H9 (cell line): ENCODE measurements at regions not wholly inside any gene's neighbourhood (a gene's known extent, or its start where the extent isn't known, plus 50 kb on each side); places are given as distances from the start of the nearest gene placed in this dataset.

Source experiments
- DNase-seq: peaks from one replicate; pipeline ENCODE4 v3.0.0-alpha.2; 2017
- H2AFZ ChIP-seq: one replicate; pipeline ENCODE4 v1.6.1; 2013; ENCODE audit warnings: mild to moderate bottlenecking, low read length, control low read depth, moderate library complexity
- H2AK5ac ChIP-seq: 2 replicates; pipeline ENCODE4 v1.6.1; 2013; ENCODE audit warnings: low read length, control low read depth, mixed read lengths; ENCODE audit not compliant: insufficient read length
- H2BK120ac ChIP-seq: one replicate; pipeline ENCODE4 v1.6.1; 2013; ENCODE audit warnings: low read depth, mild to moderate bottlenecking, low read length, control low read depth, inconsistent platforms; ENCODE audit not compliant: poor library complexity, severe bottlenecking
- H2BK12ac ChIP-seq: 2 replicates; pipeline ENCODE4 v1.6.1; 2013; ENCODE audit warnings: low read length, control low read depth, mixed read lengths, low read depth; ENCODE audit not compliant: insufficient read length
- H2BK15ac ChIP-seq: 2 replicates; pipeline ENCODE4 v1.6.1; 2013; ENCODE audit warnings: low read depth, low read length, control low read depth
- H2BK20ac ChIP-seq: one replicate; pipeline ENCODE4 v1.6.1; 2013; ENCODE audit warnings: low read depth, mild to moderate bottlenecking, low read length, control low read depth, inconsistent platforms; ENCODE audit not compliant: poor library complexity, severe bottlenecking
- H2BK5ac ChIP-seq: 2 replicates; pipeline ENCODE4 v1.6.1; 2013; ENCODE audit warnings: low read length, control low read depth, mixed read lengths; ENCODE audit not compliant: insufficient read length
- H3K14ac ChIP-seq: 2 replicates; pipeline ENCODE4 v1.6.1; 2013; ENCODE audit warnings: low read length, control low read depth; ENCODE audit not compliant: insufficient read depth
- H3K18ac ChIP-seq: 2 replicates; pipeline ENCODE4 v1.6.1; 2013; ENCODE audit warnings: low read depth, mild to moderate bottlenecking, mixed read lengths, low read length, control low read depth; ENCODE audit not compliant: insufficient read length
- H3K23ac ChIP-seq: 2 replicates; pipeline ENCODE4 v1.6.1; 2013; ENCODE audit warnings: low read length, control low read depth, mixed read lengths, low read depth; ENCODE audit not compliant: insufficient read length
- H3K23me2 ChIP-seq: 2 replicates; pipeline ENCODE4 v1.6.1; 2013; ENCODE audit warnings: low read depth, mild to moderate bottlenecking, mixed read lengths, low read length, control low read depth; ENCODE audit not compliant: insufficient read length, poor library complexity, severe bottlenecking
- H3K27ac ChIP-seq: 2 replicates; pipeline ENCODE4 v1.5.1; 2013; ENCODE audit warnings: low read length, control low read depth, mixed read lengths, low read depth; ENCODE audit not compliant: insufficient read length
- H3K27me3 ChIP-seq: 2 replicates; pipeline ENCODE4 v1.6.1; 2013; ENCODE audit warnings: low read length, control low read depth, inconsistent platforms; ENCODE audit not compliant: insufficient read depth
- H3K4ac ChIP-seq: 2 replicates; pipeline ENCODE4 v1.6.1; 2013; ENCODE audit warnings: low read depth, mild to moderate bottlenecking, control low read depth, inconsistent platforms, low read length, moderate library complexity
- H3K4me1 ChIP-seq: 2 replicates; pipeline ENCODE4 v1.6.1; 2013; ENCODE audit warnings: low read length, control low read depth, inconsistent platforms; ENCODE audit not compliant: insufficient read depth
- H3K4me2 ChIP-seq: 2 replicates; pipeline ENCODE4 v1.6.1; 2013; ENCODE audit warnings: low read length, control low read depth, mixed read lengths; ENCODE audit not compliant: insufficient read length, insufficient read depth
- H3K56ac ChIP-seq: 2 replicates; pipeline ENCODE4 v1.6.1; 2013; ENCODE audit warnings: low read depth, mild to moderate bottlenecking, mixed read lengths, low read length, control low read depth; ENCODE audit not compliant: insufficient read length
- H3K79me1 ChIP-seq: 2 replicates; pipeline ENCODE4 v1.6.1; 2013; ENCODE audit warnings: low read depth, mild to moderate bottlenecking, moderate library complexity, low read length, control low read depth, inconsistent platforms; ENCODE audit not compliant: insufficient read depth, poor library complexity, severe bottlenecking
- H3K79me2 ChIP-seq: 2 replicates; pipeline ENCODE4 v1.6.1; 2013; ENCODE audit warnings: low read length, control low read depth, inconsistent platforms; ENCODE audit not compliant: insufficient read depth
- H3K9ac ChIP-seq: 2 replicates; pipeline ENCODE4 v1.6.1; 2013; ENCODE audit warnings: low read length, control low read depth, mixed read lengths; ENCODE audit not compliant: insufficient read length; ENCODE audit errors: extremely low read depth
- H3K9me3 ChIP-seq: one replicate; pipeline ENCODE4 v1.6.1; 2013; ENCODE audit warnings: low read depth, low read length, inconsistent platforms; ENCODE audit not compliant: control insufficient read depth
- H3T11ph ChIP-seq: one replicate; pipeline ENCODE4 v1.6.1; 2013; ENCODE audit warnings: mild to moderate bottlenecking, low read length, control low read depth, inconsistent platforms
- H4K20me1 ChIP-seq: one replicate; pipeline ENCODE4 v1.6.1; 2013; ENCODE audit not compliant: control insufficient read depth, insufficient read length, insufficient read depth
- H4K5ac ChIP-seq: 2 replicates; pipeline ENCODE4 v1.6.1; 2013; ENCODE audit warnings: low read depth, mild to moderate bottlenecking, mixed read lengths, low read length, control low read depth; ENCODE audit not compliant: insufficient read length
- H4K8ac ChIP-seq: replicated peaks from 2 replicates; pipeline ENCODE4 v1.6.1; 2013; ENCODE audit warnings: low read length, control low read depth, mixed read lengths, low read depth; ENCODE audit not compliant: insufficient read length
- H4K91ac ChIP-seq: 2 replicates; pipeline ENCODE4 v1.6.1; 2013; ENCODE audit warnings: low read depth, mild to moderate bottlenecking, moderate library complexity, mixed read lengths, low read length, control low read depth; ENCODE audit not compliant: insufficient read length
- H3K27ac Mint-ChIP-seq, 3 experiments: 2 replicates in 2 of 3; 3 replicates in 1 of 3; pipeline ENCODE4 v1.8.0; 2020 to 2021; ENCODE audit warnings: mixed read lengths in 3 of 3, mild to moderate bottlenecking in 1 of 3, moderate library complexity in 1 of 3
- H3K27me3 Mint-ChIP-seq: 2 replicates; pipeline ENCODE4 v1.8.0; 2021; ENCODE audit warnings: low read depth, mild to moderate bottlenecking, moderate library complexity, mixed read lengths
- H3K36me3 Mint-ChIP-seq, 3 experiments: 2 replicates in 2 of 3; 3 replicates in 1 of 3; pipeline ENCODE4 v1.8.0; 2020 to 2021; ENCODE audit warnings: low read depth in 3 of 3, mixed read lengths in 3 of 3; ENCODE audit not compliant: insufficient read depth in 1 of 3
- H3K4me1 Mint-ChIP-seq, 2 experiments: 2 replicates each; pipeline ENCODE4 v1.8.0; 2020; ENCODE audit warnings: mixed read lengths in 2 of 2
- H3K4me3 Mint-ChIP-seq, 2 experiments: 2 replicates in 1 of 2; 3 replicates in 1 of 2; pipeline ENCODE4 v1.8.0; 2020 to 2021; ENCODE audit warnings: mild to moderate bottlenecking in 2 of 2, mixed read lengths in 2 of 2, moderate library complexity in 1 of 2
- H3K9me3 Mint-ChIP-seq, 2 experiments: 2 replicates in 1 of 2; 3 replicates in 1 of 2; pipeline ENCODE4 v1.8.0; 2020; ENCODE audit warnings: mild to moderate bottlenecking in 2 of 2, mixed read lengths in 2 of 2, moderate library complexity in 1 of 2
- CTCF ChIP-seq: fragments of 200-600 bp; sonication (generic); conservative IDR thresholded peaks from 3 replicates; pipeline ENCODE4 v1.8.0; 2021; ENCODE audit warnings: antibody characterized with exemption, mild to moderate bottlenecking
- WGBS: extraction: QIAGEN DNeasy Blood & Tissue Kit; methylation state at CpG from one replicate; pipeline ENCODE4 v1.1.7; 2013; ENCODE audit warnings: missing lambda C conversion rate, low lambda C conversion rate, mixed read lengths; ENCODE audit not compliant: insufficient read length; ENCODE audit errors: extremely low coverage; 5-methylcytosine and 5-hydroxymethylcytosine counted together

GRCh38 chr6:148249679-148250375 lies 92.8 kb upstream of the SASH1 start:
- H2AFZ ChIP-seq, result no peak overlapping the region
- H3K14ac ChIP-seq, result no peak overlapping the region
- H3K79me1 ChIP-seq, result no peaks in the 10 kb centered on the region
- H2BK120ac ChIP-seq, result no peak overlapping the region
- no CpG with 5 or more reads among the region's 5 CpGs for whole genome bisulfite sequencing
- no peak overlapping the region for H3K18ac ChIP-seq
- no peaks in the 10 kb centered on the region for H4K20me1 ChIP-seq
- H3K4me1 ChIP-seq, result no peaks in the 10 kb centered on the region
- no peak overlapping the region for H2AK5ac ChIP-seq
- no peak overlapping the region for H4K91ac ChIP-seq
- H3K23ac ChIP-seq, result no peak overlapping the region
- TF ChIP-seq CTCF, result no peak
- no peaks in the 10 kb centered on the region for H3K9me3 ChIP-seq
- H2BK15ac ChIP-seq, result no peak overlapping the region
- no peak overlapping the region for H4K8ac ChIP-seq
- DNase-seq, result no peak
- H2BK20ac ChIP-seq, result no peak overlapping the region
- H3K9ac ChIP-seq, result no peak overlapping the region
- no peak overlapping the region for H2BK12ac ChIP-seq
- H3K27me3 ChIP-seq, result no peaks in the 10 kb centered on the region
- Mint-ChIP-seq H3K4me3 (no peak overlapping the region), H3K4me1 (peaks cover 0 to 3% of the 10 kb centered on the region in 2 experiments; a peak in 2 of 4 replicates), H3K27me3 (no peaks in the 10 kb centered on the region), H3K27ac (no peak overlapping the region), H3K9me3 (peaks cover 0 to 7% of the 10 kb centered on the region in 2 experiments; a peak in 2 of 5 replicates), H3K36me3 (peaks cover 0 to 5% (median 0%) of the 10 kb centered on the region in 3 experiments; a peak in 2 of 7 replicates)
- no peak overlapping the region for H4K5ac ChIP-seq
- H3K23me2 ChIP-seq, result no peaks in the 10 kb centered on the region
- no peak overlapping the region for H3K4me2 ChIP-seq
- no peak overlapping the region for H2BK5ac ChIP-seq
- no peaks in the 10 kb centered on the region for H3K79me2 ChIP-seq
- no peak overlapping the region for H3T11ph ChIP-seq
- H3K56ac ChIP-seq, result no peak overlapping the region
- H3K27ac ChIP-seq, result no peak overlapping the region
- no peak overlapping the region for H3K4ac ChIP-seq
